Keratinocyte (primary cell): ENCODE measurements at regions not wholly inside any gene's neighbourhood (a gene's known extent, or its start where the extent isn't known, plus 50 kb on each side); places are given as distances from the start of the nearest gene placed in this dataset.

Experiments used
- CTCF ChIP-seq, 3 experiments: IDR thresholded peaks in 1 of 3; conservative IDR thresholded peaks in 1 of 3; optimal IDR thresholded peaks in 1 of 3; 2 replicates in 2 of 3; 3 replicates in 1 of 3; pipeline versions ENCODE3 to v1.5.1; 2011; ENCODE audit warnings: low read length in 3 of 3, mild to moderate bottlenecking in 3 of 3, moderate library complexity in 2 of 3, control low read depth in 1 of 3, inconsistent platforms in 1 of 3; ENCODE audit not compliant: insufficient read depth in 2 of 3; ENCODE audit errors: extremely low read depth in 1 of 3
- EZH2 ChIP-seq: IDR thresholded peaks from one replicate; pipeline ENCODE4 v1.6.1; 2012; ENCODE audit warnings: inconsistent platforms, mild to moderate bottlenecking, low read length, moderate library complexity

- TF ChIP-seq EZH2 (no peak), CTCF (optimal IDR thresholded peaks at IDR 0.05 in 1 of 3, IDR thresholded peaks at IDR 0.05 in 1 of 3, conservative IDR thresholded peaks at IDR 0.05 in 1 of 3; ENCODE audit: extremely low read depth in 1 of 3, insufficient read depth in 2 of 3, low read length in 3 of 3) (no peak)
Observed at GRCh38 chr7:16353226-16353625, 68.1 kb downstream of the CRPPA start.
